ENCODE measurements at regions not wholly inside any gene's neighbourhood (a gene's known extent, or its start where the extent isn't known, plus 50 kb on each side); places are given as distances from the start of the nearest gene placed in this dataset.

DNA sequence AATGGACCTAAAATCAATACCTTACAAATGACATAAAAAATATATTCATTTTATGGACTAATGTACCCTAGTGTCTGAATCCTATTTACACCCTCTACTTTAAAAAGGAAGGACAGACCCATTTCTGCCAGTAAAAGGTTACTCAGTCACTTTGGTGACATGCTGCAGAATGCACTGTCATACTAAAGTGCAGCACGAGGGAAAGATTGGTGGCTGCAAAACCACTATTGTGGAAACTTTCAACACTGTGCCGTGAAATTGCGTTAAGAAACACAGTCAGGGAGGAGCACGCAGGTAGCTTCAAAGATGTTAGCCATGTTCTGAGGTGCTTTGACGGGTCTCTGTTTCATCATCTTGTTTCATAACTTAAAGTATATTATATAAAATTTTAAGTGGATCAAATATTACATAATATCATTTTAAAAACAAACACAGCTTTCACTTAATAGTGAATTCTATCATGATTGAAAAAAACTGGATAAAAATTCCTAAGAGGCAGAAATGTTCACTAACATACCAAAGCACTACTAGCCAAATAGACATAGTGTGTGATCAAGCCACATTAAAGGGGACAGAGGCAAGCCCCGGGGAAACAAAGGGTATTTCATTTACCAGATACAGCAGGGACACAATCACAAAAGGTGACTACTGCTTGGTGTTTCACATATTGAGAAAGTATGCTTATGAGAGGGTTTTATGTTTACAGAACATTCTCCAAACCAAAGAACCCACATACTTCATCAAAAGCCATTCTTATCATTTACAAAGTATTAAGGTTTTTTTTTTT, 330.8 kb upstream of the SOX5 start:
- H3K4me2 ChIP-seq (ENCODE audit: low read depth, low read length, poor library complexity, severe bottlenecking), result no peak overlapping the region
- TF ChIP-seq, protein P1, sequence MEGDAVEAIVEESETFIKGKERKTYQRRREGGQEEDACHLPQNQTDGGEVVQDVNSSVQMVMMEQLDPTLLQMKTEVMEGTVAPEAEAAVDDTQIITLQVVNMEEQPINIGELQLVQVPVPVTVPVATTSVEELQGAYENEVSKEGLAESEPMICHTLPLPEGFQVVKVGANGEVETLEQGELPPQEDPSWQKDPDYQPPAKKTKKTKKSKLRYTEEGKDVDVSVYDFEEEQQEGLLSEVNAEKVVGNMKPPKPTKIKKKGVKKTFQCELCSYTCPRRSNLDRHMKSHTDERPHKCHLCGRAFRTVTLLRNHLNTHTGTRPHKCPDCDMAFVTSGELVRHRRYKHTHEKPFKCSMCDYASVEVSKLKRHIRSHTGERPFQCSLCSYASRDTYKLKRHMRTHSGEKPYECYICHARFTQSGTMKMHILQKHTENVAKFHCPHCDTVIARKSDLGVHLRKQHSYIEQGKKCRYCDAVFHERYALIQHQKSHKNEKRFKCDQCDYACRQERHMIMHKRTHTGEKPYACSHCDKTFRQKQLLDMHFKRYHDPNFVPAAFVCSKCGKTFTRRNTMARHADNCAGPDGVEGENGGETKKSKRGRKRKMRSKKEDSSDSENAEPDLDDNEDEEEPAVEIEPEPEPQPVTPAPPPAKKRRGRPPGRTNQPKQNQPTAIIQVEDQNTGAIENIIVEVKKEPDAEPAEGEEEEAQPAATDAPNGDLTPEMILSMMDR (IDR thresholded peaks at IDR 0.05; ENCODE audit: insufficient read depth, low read length, poor library complexity, severe bottlenecking), result no peak
- TF ChIP-seq EZH2phosphoT487 (conservative IDR thresholded peaks at IDR 0.05; ENCODE audit: low read length), result no peak
- no peaks in the 10 kb centered on the region for H3K27me3 ChIP-seq (ENCODE audit: low read length)
- H3K9ac ChIP-seq (ENCODE audit: low read length), result no peak overlapping the region
- no peaks in the 10 kb centered on the region for H4K20me1 ChIP-seq (ENCODE audit: low read depth, low read length)
- H3K9me2 ChIP-seq (replicated peaks; ENCODE audit: insufficient read depth, low read length), result no peaks in the 10 kb centered on the region
- no peak overlapping the region for H3K27ac ChIP-seq (ENCODE audit: low read depth, low read length)
- no peaks in the 10 kb centered on the region for H3K36me3 ChIP-seq (ENCODE audit: low read length)
- H3F3A ChIP-seq (ENCODE audit: insufficient read depth), result no peaks in the 10 kb centered on the region
- H2AFZ ChIP-seq (ENCODE audit: low read depth, low read length, severe bottlenecking), result no peak overlapping the region
- H3K9me3 ChIP-seq (ENCODE audit: insufficient read depth, low read length), result no peaks in the 10 kb centered on the region
- H3K79me2 ChIP-seq (ENCODE audit: insufficient read depth, low read length), result no peaks in the 10 kb centered on the region
- H3K4me3 ChIP-seq (ENCODE audit: insufficient read depth, low read length, poor library complexity, severe bottlenecking), result no peak overlapping the region

- Histone ChIP-seq H3K79me2 (ENCODE audit: insufficient read depth, low read length) (no peaks in the 10 kb centered on the region), H2AFZ (ENCODE audit: low read depth, low read length, severe bottlenecking) (no peak overlapping the region), H3K4me2 (ENCODE audit: low read depth, low read length, poor library complexity, severe bottlenecking) (no peak overlapping the region)
Measured at GRCh38 chr12:24278832-24279231, 329.4 kb upstream of the SOX5 start.

DNA sequence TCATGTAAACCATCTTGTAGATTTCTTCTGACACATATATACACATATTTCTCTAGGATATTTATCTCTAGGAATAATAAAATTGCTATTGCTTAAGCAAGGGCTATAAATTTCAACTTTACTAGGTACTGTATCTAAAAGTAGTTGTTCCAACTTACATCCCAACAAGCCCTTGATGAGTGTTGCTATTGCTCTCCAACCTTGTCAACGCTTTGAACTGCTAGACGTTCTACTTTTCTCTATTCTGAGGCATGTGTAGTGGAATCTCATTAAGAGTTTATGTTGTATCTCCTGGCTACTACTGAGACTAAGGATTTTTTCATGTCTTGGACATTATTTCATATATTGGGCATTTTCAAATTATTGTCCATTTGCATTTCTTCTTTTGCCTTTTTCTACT, 321.5 kb upstream of the SOX5 start:
- H3F3A ChIP-seq (ENCODE audit: insufficient read depth), result no peaks in the 10 kb centered on the region

More at GRCh38 chr12:24278832-24279231, 329.4 kb upstream of the SOX5 start:
- Histone ChIP-seq H4K20me1 (ENCODE audit: low read depth, low read length) (no peaks in the 10 kb centered on the region), H3K9me3 (ENCODE audit: insufficient read depth, low read length) (no peaks in the 10 kb centered on the region), H3K9ac (ENCODE audit: low read length) (no peak overlapping the region), H3K36me3 (ENCODE audit: low read length) (no peaks in the 10 kb centered on the region), H3K27ac (ENCODE audit: low read depth, low read length) (no peak overlapping the region), H3K4me3 (ENCODE audit: insufficient read depth, low read length, poor library complexity, severe bottlenecking) (no peak overlapping the region), H3K9me2 (replicated peaks; ENCODE audit: insufficient read depth, low read length) (no peaks in the 10 kb centered on the region), H3K27me3 (ENCODE audit: low read length) (no peaks in the 10 kb centered on the region), H3F3A (ENCODE audit: insufficient read depth) (no peaks in the 10 kb centered on the region)
- TF ChIP-seq, protein P1 (IDR thresholded peaks at IDR 0.05; ENCODE audit: insufficient read depth, low read length, poor library complexity, severe bottlenecking), result no peak
- TF ChIP-seq EZH2phosphoT487 (conservative IDR thresholded peaks at IDR 0.05; ENCODE audit: low read length), result no peak

More for the DNA sequence above, 321.5 kb upstream of the SOX5 start:
- Histone ChIP-seq H3K27ac (ENCODE audit: low read depth, low read length) (no peak overlapping the region), H3K27me3 (ENCODE audit: low read length) (no peaks in the 10 kb centered on the region), H3K9me3 (ENCODE audit: insufficient read depth, low read length) (no peaks in the 10 kb centered on the region), H3K4me3 (ENCODE audit: insufficient read depth, low read length, poor library complexity, severe bottlenecking) (no peak overlapping the region), H3K9ac (ENCODE audit: low read length) (no peak overlapping the region), H3K4me2 (ENCODE audit: low read depth, low read length, poor library complexity, severe bottlenecking) (no peak overlapping the region), H2AFZ (ENCODE audit: low read depth, low read length, severe bottlenecking) (no peak overlapping the region), H3K79me2 (ENCODE audit: insufficient read depth, low read length) (no peaks in the 10 kb centered on the region), H3K36me3 (ENCODE audit: low read length) (no peaks in the 10 kb centered on the region), H4K20me1 (ENCODE audit: low read depth, low read length) (no peaks in the 10 kb centered on the region), H3K9me2 (replicated peaks; ENCODE audit: insufficient read depth, low read length) (no peaks in the 10 kb centered on the region)
- TF ChIP-seq EZH2phosphoT487 (conservative IDR thresholded peaks at IDR 0.05; ENCODE audit: low read length), result no peak
- TF ChIP-seq, protein P1 (IDR thresholded peaks at IDR 0.05; ENCODE audit: insufficient read depth, low read length, poor library complexity, severe bottlenecking), result no peak
